ENCODE measurements at regions not wholly inside any gene's neighbourhood (a gene's known extent, or its start where the extent isn't known, plus 50 kb on each side); places are given as distances from the start of the nearest gene placed in this dataset.

- intact Hi-C loops (cut with DNase I), result loop anchor here in 1 of 10 donors (10.0 kb wide), 1 partner anchor 467 kb away; no protein-coding TSS in a partner anchor
- WGBS, 4 donors, result 65 to 72% (median 67%) methylated on average over 4 of the region's 4 CpGs
- Histone ChIP-seq H3K36me3 (no peaks in the 10 kb centered on the region), H3K27me3 (no peaks in the 10 kb centered on the region), H3K9me3 (no peaks in the 10 kb centered on the region), H3K4me3 (no peak overlapping the region), H3K27ac (no peak overlapping the region), H3K4me1 (no peaks in the 10 kb centered on the region)
- no peak for TF ChIP-seq CTCF (IDR thresholded peaks at IDR 0.05)
- DNase-seq (no peak), ATAC-seq (no peak)
Measured at GRCh38 chr3:38992117-38992760, 59.5 kb downstream of the SCN11A start.

GRCh38 chr3:38990621-38991020 is 61.1 kb downstream of the SCN11A start:
- H3K27me3 ChIP-seq, result peaks cover 0 to 5% (median 0%) of the 10 kb centered on the region in 9 donors
- WGBS, 4 donors, result 59 to 71% (median 69%) methylated on average over 3 of the region's 3 CpGs
- no peaks in the 10 kb centered on the region for H3K9me3 ChIP-seq
- H3K4me1 ChIP-seq, result no peaks in the 10 kb centered on the region
- intact Hi-C loops (cut with DNase I), result loop anchor here in 1 of 10 donors (10.0 kb wide), 1 partner anchor 466 kb away; no protein-coding TSS in a partner anchor
- no peak overlapping the region for H3K4me3 ChIP-seq
- no peak overlapping the region for H3K27ac ChIP-seq
- ATAC-seq (no peak), DNase-seq (no peak)
- TF ChIP-seq POLR2A (IDR thresholded peaks at IDR 0.05) (no peak), CTCF (IDR thresholded peaks at IDR 0.05) (no peak)
- H3K36me3 ChIP-seq, result no peaks in the 10 kb centered on the region

GRCh38 chr3:38989917-38990510 is 61.7 kb downstream of the SCN11A start:
- intact Hi-C loops (cut with DNase I), result loop anchor here in 1 of 10 donors (10.0 kb wide), 1 partner anchor 465 kb away; no protein-coding TSS in a partner anchor
- H3K4me1 ChIP-seq, result no peaks in the 10 kb centered on the region
- H3K27ac ChIP-seq, result no peak overlapping the region
- H3K9me3 ChIP-seq, result no peaks in the 10 kb centered on the region
- H3K4me3 ChIP-seq, result no peak overlapping the region
- TF ChIP-seq CTCF (IDR thresholded peaks at IDR 0.05) (no peak), POLR2A (IDR thresholded peaks at IDR 0.05) (no peak)
- H3K27me3 ChIP-seq, result peaks cover 0 to 5% (median 0%) of the 10 kb centered on the region in 9 donors
- no peak for ATAC-seq
- WGBS, 4 donors, result 58 to 69% (median 63%) methylated on average over 6 to 7 of the region's 7 CpGs
- no peak for DNase-seq
- H3K36me3 ChIP-seq, result no peaks in the 10 kb centered on the region

GRCh38 chr3:38988955-38989354 is 62.8 kb downstream of the SCN11A start:
- 93 to 96% (median 94%) methylated on average over 3 of the region's 3 CpGs for WGBS, 4 donors
- DNase-seq, result no peak
- H3K4me3 ChIP-seq, result no peak overlapping the region
- no peak for ATAC-seq
- no peak for TF ChIP-seq CTCF (IDR thresholded peaks at IDR 0.05)
- TF ChIP-seq POLR2A (IDR thresholded peaks at IDR 0.05), result no peak
- H3K36me3 ChIP-seq, result no peaks in the 10 kb centered on the region
- no peak overlapping the region for H3K27ac ChIP-seq
- no peaks in the 10 kb centered on the region for H3K9me3 ChIP-seq
- H3K27me3 ChIP-seq, result peaks cover 0 to 5% (median 0%) of the 10 kb centered on the region in 9 donors
- intact Hi-C loops (cut with DNase I), result no loop called here
- no peaks in the 10 kb centered on the region for H3K4me1 ChIP-seq

Data from heart left ventricle (tissue), 16 donors.